H1 (cell line): ENCODE measurements at regions not wholly inside any gene's neighbourhood (a gene's known extent, or its start where the extent isn't known, plus 50 kb on each side); places are given as distances from the start of the nearest gene placed in this dataset.

Source experiments
- BACH1 ChIP-seq: IDR thresholded peaks from 2 replicates; pipeline ENCODE4 v1.6.1; 2012; ENCODE audit warnings: low read length, improper control_type of control experiment
- KDM1A ChIP-seq: fragments of 200-600, 300-600 bp; sonication (generic); IDR thresholded peaks from 2 replicates; pipeline ENCODE4 v1.7.1; 2016; ENCODE audit warnings: mild to moderate bottlenecking, low read length, borderline replicate concordance
- NANOG ChIP-seq: IDR thresholded peaks from 2 replicates; pipeline ENCODE4 v1.6.1; 2011; ENCODE audit warnings: low read length, low read depth, mild to moderate bottlenecking, inconsistent platforms; ENCODE audit not compliant: insufficient read depth, poor library complexity, severe bottlenecking
- NRF1 ChIP-seq: IDR thresholded peaks from 2 replicates; pipeline ENCODE4 v1.6.1; 2011; ENCODE audit warnings: mild to moderate bottlenecking, low read depth, low read length, improper control_type of control experiment
- SIX5 ChIP-seq: IDR thresholded peaks from 2 replicates; pipeline ENCODE4 v1.6.1; 2011; ENCODE audit warnings: mild to moderate bottlenecking, low read depth, low read length
- TBP ChIP-seq: IDR thresholded peaks from 2 replicates; pipeline ENCODE4 v1.6.1; 2011; ENCODE audit warnings: low read depth, low read length, improper control_type of control experiment

DNA sequence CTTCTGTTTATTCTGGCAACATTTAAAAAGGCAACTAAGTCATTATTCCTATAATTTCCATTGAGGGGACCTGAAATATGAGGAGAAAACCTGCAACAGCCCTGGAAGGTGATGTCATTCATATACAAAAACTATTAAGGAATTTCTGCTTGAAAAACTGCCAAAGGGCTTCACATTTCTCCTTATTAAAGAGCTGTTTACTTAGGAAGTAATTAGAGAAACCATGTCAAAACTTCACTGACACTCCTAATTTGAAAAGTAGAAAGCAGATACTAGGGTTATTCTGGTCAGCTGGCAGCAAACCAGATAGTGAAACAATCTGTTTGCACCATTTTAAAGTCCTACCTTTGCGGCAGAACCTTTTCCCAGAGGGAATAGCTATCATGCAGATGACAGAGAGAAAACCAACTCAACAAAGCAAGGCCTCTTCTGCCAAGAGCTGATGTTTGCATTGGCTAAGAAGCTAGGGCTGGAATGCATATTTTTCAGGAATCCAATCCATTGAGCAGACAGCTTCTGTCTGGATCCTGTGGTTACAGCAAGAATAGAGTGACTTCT lies 592.2 kb upstream of the SYT4 start (continued):
- no peak for TF ChIP-seq SIX5
- TF ChIP-seq BACH1, result no peak
- TF ChIP-seq NANOG, result no peak
- TF ChIP-seq KDM1A, result no peak
- no peak for TF ChIP-seq NRF1
- TF ChIP-seq TBP, result no peak
- TF ChIP-seq, all 59 proteins: peak for 0
